GM12892 (cell line): ENCODE measurements at regions not wholly inside any gene's neighbourhood (a gene's known extent, or its start where the extent isn't known, plus 50 kb on each side); places are given as distances from the start of the nearest gene placed in this dataset.
"Not testable (repeated sequence)": the region's sequence is repeated elsewhere in the genome, so short reads cannot be mapped to it uniquely, and the experiment has no call there.

Source experiments
- DNase-seq: peaks from one replicate; pipeline ENCODE4 v3.0.0; 2011; ENCODE audit not compliant: insufficient read length
- FAIRE-seq: peaks from 2 replicates; lab custom pipeline; 2011; peaks lifted over from hg19 to GRCh38; lab: Jason Lieb, UNC
- POLR2A ChIP-seq: IDR thresholded peaks from 2 replicates; pipeline ENCODE4 v1.6.1; 2011; ENCODE audit warnings: low read depth, low read length, control low read depth
- POLR2AphosphoS5 ChIP-seq: IDR thresholded peaks from 2 replicates; pipeline ENCODE4 v1.6.1; 2011; ENCODE audit warnings: low read depth, low read length, control low read depth
- TAF1 ChIP-seq: IDR thresholded peaks from 2 replicates; pipeline ENCODE4 v1.6.1; 2011; ENCODE audit warnings: low read depth, mild to moderate bottlenecking, control low read depth, low read length, borderline replicate concordance

DNA sequence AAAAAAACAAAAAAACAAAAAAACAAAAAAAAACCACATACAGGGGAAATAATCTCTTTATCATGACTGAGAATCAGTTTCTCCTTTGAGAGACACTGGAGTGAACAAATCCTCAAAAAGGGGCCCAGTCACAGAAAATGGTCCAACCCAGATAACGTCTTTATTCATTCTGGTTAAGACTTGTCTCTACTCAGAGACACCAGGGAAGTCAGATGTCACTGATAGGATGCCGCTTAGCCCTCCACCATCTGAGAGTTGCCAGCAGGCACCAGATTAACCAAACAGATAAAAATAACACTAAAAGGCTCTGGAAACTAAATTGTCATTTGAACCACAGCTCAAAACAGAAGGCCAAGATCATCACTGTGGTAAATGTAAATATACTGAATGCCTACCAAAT, 1163.4 kb upstream of the ATXN8OS start:
- TF ChIP-seq POLR2AphosphoS5 (no peak), POLR2A (no peak), TAF1 (no peak)
- FAIRE-seq (no peak), DNase-seq (no peak)

DNA sequence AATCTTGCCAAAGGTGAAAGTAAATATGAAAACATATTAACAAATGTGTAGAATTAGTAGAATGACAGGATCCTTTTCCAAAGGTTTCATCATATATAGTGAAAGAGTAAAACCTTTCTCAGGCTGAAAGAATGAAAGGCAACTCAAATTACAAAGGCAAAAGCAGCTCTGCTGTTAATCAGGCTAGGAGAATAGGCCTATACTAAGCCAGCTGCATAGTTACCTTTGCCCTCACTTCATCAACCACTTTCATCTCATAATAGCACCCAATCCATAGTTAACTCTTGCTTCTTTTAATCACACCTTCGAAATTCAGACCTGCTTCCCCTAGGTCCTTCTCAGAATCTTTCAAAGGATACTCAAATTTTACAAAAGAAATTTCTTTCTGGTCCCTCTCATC, 1167.6 kb upstream of the ATXN8OS start:
- TF ChIP-seq TAF1 (no peak), POLR2A (no peak), POLR2AphosphoS5 (no peak)
- FAIRE-seq = no peak
- DNase-seq = no peak

DNA sequence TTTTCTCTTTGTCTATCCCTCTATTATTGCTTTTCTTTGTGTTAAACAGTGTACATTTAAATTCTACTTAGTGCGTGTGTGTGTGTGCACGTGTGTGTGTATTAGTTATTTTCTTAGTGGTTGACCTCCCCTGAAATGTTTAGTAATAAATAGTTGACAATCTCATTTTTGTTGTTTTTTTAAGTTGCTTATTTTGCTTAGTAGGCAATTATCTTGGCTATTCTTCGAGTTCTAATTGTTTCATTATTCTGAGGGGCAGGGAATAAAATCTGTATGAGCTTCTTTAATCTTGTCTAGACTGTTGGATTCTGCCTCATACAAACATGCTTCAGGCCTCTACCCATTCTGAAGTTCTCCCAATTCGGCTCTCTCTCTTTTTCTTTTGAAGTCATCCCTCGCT, 1169.0 kb upstream of the ATXN8OS start:
- TF ChIP-seq POLR2A (no peak), TAF1 (no peak), POLR2AphosphoS5 (no peak)
- FAIRE-seq = no peak
- no peak for DNase-seq

DNA sequence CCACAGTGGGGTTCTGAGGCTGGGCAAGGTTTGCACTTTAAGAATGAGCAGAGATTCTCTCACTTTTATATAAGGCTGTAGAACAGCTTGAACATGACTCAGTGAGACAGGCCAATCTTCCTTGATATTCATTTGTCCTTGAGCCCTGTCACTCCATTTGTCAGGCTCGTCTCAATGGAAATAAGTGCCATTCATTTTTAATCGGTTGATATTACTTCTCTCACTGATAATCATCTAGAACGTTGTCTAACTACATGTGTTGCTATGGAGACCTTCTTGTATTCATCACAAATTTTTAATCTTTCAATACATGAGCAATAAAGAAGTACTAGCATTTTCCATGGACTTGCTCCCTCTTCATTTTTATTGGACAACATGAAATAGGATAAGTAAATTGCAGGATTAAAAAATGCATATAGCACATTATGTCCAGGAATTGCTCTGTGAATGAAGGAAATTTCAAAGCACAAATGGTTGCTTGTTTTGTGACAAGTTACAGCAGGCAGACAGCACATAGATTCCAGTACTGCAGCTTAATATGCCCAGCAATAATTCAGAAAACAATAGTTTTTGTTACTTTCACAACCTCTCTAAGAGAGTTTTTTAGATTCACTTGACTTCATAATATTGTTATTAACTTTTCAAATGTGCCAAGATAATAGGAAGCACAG, 1178.4 kb upstream of the ATXN8OS start:
- no peak for DNase-seq
- TF ChIP-seq POLR2AphosphoS5 (no peak), TAF1 (no peak), POLR2A (no peak)

DNA sequence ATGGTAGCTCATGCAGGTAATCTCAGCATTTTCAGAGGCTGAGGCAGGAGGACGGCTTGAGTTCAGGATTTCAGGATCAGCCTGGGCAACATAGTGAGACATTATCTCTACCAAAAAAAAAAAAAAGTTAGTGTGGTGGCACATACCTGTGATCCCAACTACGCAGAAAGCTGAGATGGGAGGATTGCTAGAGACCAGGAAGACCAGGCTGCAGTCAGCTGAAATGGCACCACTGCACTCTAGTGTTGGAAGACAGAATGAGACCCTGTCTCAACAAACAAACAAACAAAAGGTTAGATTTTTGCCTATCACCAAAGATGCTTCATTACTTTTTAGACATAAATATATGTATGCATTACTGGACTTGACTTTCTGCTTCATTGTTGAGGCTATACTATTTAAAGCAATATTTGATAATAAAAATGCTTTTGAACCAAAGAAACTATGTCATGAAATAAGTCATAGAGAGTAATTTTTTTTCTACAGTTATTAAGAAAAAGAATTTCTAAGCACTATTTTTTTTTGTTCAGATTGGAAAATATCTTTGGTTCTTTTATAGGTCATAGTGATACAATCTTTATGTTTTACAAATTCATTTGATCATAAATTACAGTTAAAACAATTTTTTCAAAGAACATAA, 1180.1 kb upstream of the ATXN8OS start:
- TF ChIP-seq TAF1 (no peak), POLR2A (no peak), POLR2AphosphoS5 (no peak)
- FAIRE-seq = no peak

More for the DNA sequence above, 1178.4 kb upstream of the ATXN8OS start:
- FAIRE-seq = no peak

DNA sequence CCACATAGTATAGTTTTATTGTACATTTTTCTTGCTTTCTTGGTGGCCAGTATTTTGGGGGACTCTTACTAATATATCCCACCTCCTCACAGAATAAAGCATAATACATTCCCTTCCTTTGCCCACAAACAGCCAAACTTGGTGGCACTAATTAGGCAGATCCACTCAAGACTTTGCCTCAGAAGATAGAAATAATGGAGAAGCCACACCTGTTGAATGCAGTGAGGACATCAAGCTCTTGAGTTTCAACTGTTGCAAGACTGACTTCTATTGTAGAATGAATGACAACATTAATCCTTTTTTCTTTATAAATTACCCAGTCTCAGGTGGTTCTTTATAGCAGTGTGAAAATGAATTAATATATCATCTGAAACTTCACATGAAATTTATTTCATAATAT, 1183.6 kb upstream of the ATXN8OS start:
- no peak for DNase-seq
- TF ChIP-seq POLR2A (no peak), TAF1 (no peak)
- FAIRE-seq = no peak

More for the DNA sequence above, 1180.1 kb upstream of the ATXN8OS start:
- DNase-seq = no peak

DNA sequence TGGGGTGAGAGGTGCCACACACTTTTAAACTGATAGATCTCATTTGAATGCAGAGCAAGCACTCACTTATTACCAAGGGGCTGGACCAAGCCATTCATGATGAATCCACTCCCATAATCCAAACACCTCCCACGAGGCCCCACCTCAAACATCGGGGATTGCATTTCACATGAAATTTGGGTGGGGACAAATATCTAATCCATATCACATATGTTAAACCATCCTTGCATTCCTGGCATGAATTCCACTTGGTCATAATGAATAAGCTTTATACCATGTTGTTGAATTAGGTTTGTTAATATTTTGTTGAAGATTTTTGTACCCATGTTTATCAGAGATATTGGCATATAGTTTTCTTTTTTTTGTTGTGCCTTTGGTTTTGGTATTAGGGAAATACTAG, 1198.7 kb upstream of the ATXN8OS start:
- FAIRE-seq (no peak), DNase-seq (no peak)
- TF ChIP-seq POLR2A (no peak), POLR2AphosphoS5 (no peak), TAF1 (no peak)

DNA sequence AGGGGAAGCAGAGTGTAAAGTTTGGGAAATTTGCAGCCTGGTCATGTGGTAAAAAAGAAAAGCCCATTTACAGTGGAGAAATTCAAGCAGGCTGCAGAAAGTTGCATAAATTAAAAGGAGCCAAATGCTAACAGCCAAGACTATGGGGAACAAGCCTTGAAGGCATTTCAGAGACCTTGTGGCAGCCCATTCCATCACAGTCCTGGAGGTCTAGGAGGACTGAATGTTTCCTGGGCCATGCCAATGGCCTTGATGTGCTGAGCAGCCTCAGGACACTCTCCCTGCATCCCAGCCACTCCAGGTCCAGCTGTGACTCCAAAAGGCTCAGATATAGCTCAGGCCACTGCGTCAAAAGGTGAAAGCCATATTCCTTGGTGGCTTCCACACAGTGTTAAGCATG, 1202.4 kb upstream of the ATXN8OS start:
- FAIRE-seq (no peak), DNase-seq (no peak)
- TF ChIP-seq POLR2A (no peak), POLR2AphosphoS5 (no peak), TAF1 (no peak)

DNA sequence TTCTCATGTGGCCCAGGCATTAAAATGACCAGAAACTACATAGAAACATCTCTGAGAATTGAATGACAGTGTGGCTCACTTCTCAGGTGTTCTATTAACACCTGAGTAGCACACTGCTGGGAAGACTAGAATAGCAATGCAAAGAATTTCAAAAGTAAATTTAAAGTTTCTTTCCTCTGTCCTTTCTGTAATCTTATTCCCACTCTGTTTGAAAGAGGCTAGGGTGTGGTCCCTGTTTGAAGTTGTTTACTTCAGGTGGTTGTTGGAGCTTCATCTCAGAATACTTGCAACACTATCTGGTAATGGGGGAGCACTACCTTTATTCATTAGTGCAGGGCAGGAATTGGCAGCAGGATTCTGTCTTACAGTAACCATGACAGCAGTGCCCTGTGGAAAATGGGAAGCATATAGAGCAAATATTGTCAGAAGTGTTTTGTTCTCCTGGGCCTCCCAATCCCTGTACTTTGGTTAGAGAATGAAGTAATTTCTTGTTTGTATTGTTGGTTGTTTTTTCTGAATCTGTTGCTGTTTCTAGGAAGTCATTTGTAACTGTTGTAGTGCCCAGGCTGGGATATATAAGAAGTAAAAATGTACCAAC, 1210.2 kb upstream of the ATXN8OS start:
- FAIRE-seq = no peak
- TF ChIP-seq POLR2AphosphoS5 = no peak
- TF ChIP-seq TAF1 = no peak
- TF ChIP-seq POLR2A = no peak
- DNase-seq = no peak

DNA sequence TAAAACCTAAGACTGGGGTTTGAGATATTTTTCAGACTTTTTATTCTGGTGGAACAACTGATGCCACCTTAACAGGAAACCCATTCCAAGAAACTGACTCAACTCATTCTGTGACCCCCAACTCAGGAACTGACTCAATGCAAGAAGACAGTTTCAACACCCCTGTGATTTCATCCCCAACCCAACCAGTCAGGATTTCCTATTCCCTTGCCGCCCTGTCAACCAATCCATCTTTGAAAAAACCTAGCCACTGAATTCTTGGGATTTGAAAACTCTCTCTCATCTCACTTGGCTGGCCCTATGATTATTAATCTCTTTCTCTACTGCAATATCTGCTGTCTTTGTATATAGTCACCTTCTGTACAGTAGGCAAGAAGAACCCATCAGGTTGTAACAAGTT, 1211.9 kb upstream of the ATXN8OS start:
- TF ChIP-seq POLR2A (no peak), POLR2AphosphoS5 (no peak)
- FAIRE-seq = no peak
- DNase-seq = no peak

DNA sequence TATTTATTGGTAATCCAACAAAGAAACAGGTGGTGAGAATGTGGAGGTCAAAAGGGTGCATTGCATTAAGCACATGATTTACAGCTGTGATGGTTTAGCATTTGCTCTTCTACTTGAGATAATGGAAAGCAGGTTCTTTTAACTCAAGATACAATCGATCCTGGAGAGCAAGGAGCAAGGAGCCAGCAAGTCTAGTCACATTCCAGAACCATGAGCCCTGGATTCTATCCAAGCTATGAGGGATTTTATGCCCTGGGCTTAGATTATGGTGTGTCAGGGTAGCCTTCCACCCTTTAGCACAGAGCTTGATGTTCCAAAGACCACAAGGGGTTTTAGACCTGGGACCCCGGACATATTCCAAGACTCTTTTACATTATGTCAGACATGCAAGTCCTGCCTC, 1213.9 kb upstream of the ATXN8OS start:
- not testable (repeated sequence) for FAIRE-seq, DNase-seq

DNA sequence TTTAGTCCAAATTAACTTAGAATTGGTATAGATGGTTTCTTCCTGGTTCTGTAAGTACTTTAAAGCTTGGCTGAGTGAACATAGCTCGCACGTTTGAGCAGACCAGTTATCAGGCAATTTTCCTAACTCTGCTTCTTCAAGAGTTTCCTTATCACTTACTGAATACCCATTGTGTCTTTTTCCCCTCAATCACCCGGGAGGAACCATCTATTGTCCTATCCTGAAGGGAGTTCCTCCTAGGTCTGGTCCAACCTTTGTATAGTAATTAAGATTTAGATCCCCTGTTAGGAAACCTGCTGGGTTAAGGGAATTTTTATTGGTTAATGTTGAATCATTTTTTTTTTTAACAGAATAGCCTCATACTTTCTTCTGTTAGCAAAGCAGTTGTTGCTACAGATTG, 1215.0 kb upstream of the ATXN8OS start:
- not testable (repeated sequence) for FAIRE-seq, DNase-seq

DNA sequence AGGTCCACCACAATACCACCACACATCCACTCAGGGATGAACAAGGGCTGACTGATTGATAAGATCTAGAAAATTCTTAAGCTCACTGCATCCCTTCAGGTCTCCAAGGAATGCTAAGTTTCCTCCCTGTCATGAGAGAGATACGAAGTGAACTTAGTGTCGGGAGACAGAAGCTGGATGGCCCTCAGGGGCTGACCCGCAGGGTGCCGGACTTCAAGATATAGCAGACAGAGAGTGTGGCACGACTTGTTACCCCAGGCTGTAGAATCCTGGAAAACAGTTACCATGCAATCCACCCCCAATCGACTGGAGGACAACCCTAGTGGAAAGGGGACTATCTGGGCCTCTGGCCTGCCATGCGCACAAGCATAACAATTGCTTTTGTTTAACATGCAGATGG, 1217.5 kb upstream of the ATXN8OS start:
- not testable (repeated sequence) for DNase-seq, FAIRE-seq
